WI38 (cell line): ENCODE measurements at regions not wholly inside any gene's neighbourhood (a gene's known extent, or its start where the extent isn't known, plus 50 kb on each side); places are given as distances from the start of the nearest gene placed in this dataset.

Experiments used
- H3K4me3 ChIP-seq: 2 replicates; pipeline ENCODE4 v1.5.1; 2011; ENCODE audit warnings: low read depth, mild to moderate bottlenecking, control low read depth, low read length
- CTCF ChIP-seq: IDR thresholded peaks from 2 replicates; pipeline ENCODE4 v1.5.1; 2012; ENCODE audit warnings: low read depth, mild to moderate bottlenecking, control low read depth, low read length

GRCh38 chr3:110070161-110070916, 733.0 kb upstream of the DPPA4 start:
- no peak for TF ChIP-seq CTCF
- H3K4me3 ChIP-seq: no peak overlapping the region

- H3K4me3 ChIP-seq: no peak overlapping the region
- TF ChIP-seq CTCF: no peak
Observed at GRCh38 chr3:110074095-110074494, 736.7 kb upstream of the DPPA4 start.

- TF ChIP-seq CTCF: no peak
- H3K4me3 ChIP-seq: no peak overlapping the region
Observed at GRCh38 chr3:110077093-110077492, 739.7 kb upstream of the DPPA4 start.

GRCh38 chr3:110093411-110093810, 756.1 kb upstream of the DPPA4 start:
- TF ChIP-seq CTCF: no peak
- no peak overlapping the region for H3K4me3 ChIP-seq

- no peak for TF ChIP-seq CTCF
- H3K4me3 ChIP-seq: no peak overlapping the region
Observed at GRCh38 chr3:110093812-110094401, 756.6 kb upstream of the DPPA4 start.

GRCh38 chr3:110099711-110100110, 762.4 kb upstream of the DPPA4 start:
- no peak for TF ChIP-seq CTCF
- H3K4me3 ChIP-seq: no peak overlapping the region

- no peak overlapping the region for H3K4me3 ChIP-seq
- TF ChIP-seq CTCF: no peak
Observed at GRCh38 chr3:110101361-110101760, 764.0 kb upstream of the DPPA4 start.
